GM23338 (cell line): ENCODE measurements at regions not wholly inside any gene's neighbourhood (a gene's known extent, or its start where the extent isn't known, plus 50 kb on each side); places are given as distances from the start of the nearest gene placed in this dataset.

Source experiments
- ATAC-seq: fragments of 200-7000 bp; cut with Tn5 transposase; 3 replicates; pipeline ENCODE4 v1.9.1; 2020
- DNase-seq: peaks from one replicate; pipeline ENCODE4 v3.0.0-alpha.2; 2015; ENCODE audit warnings: low spot score
- H2AFZ ChIP-seq: fragments of 200-600 bp; sonication (generic); 2 replicates; pipeline ENCODE4 v1.8.0; 2016; ENCODE audit warnings: antibody characterized with exemption, mild to moderate bottlenecking, moderate library complexity
- H3F3A ChIP-seq: fragments of 200-600 bp; sonication (generic); replicated peaks from 2 replicates; pipeline ENCODE4 v1.8.0; 2017; ENCODE audit warnings: antibody characterized with exemption, mixed run types, low read depth
- H3K27ac ChIP-seq: fragments of 200-600 bp; sonication (generic); 2 replicates; pipeline ENCODE4 v1.6.1; 2016; ENCODE audit warnings: low read depth
- H3K27me3 ChIP-seq: fragments of 200-600 bp; sonication (generic); 2 replicates; pipeline ENCODE4 v1.8.0; 2016; ENCODE audit warnings: mild to moderate bottlenecking, mixed run types, moderate library complexity; ENCODE audit not compliant: insufficient read depth
- H3K36me3 ChIP-seq: fragments of 200-600 bp; sonication (generic); 2 replicates; pipeline ENCODE4 v1.8.0; 2016; ENCODE audit warnings: mild to moderate bottlenecking; ENCODE audit not compliant: insufficient read depth
- H3K4me1 ChIP-seq: fragments of 200-600 bp; sonication (generic); 2 replicates; pipeline ENCODE4 v1.8.0; 2016; ENCODE audit warnings: mild to moderate bottlenecking, moderate library complexity; ENCODE audit not compliant: insufficient read depth
- H3K4me2 ChIP-seq: fragments of 200-600 bp; sonication (generic); 2 replicates; pipeline ENCODE4 v1.7.1; 2017; ENCODE audit warnings: mixed run types
- H3K4me3 ChIP-seq: fragments of 200-600 bp; sonication (generic); 2 replicates; pipeline ENCODE4 v1.6.1; 2016; ENCODE audit warnings: mixed run types
- H3K79me2 ChIP-seq: fragments of 200-600 bp; sonication (generic); replicated peaks from 2 replicates; pipeline ENCODE4 v1.8.0; 2017; ENCODE audit warnings: mild to moderate bottlenecking; ENCODE audit not compliant: insufficient read depth
- H3K9me2 ChIP-seq: fragments of 200-600 bp; sonication (generic); 2 replicates; pipeline ENCODE4 v1.8.0; 2017; ENCODE audit not compliant: insufficient read depth
- H4K20me1 ChIP-seq: fragments of 200-600 bp; sonication (generic); replicated peaks from 2 replicates; pipeline ENCODE4 v1.8.0; 2017; ENCODE audit warnings: mild to moderate bottlenecking; ENCODE audit not compliant: insufficient read depth
- H3K27ac Mint-ChIP-seq: 2 replicates; pipeline ENCODE4 v1.8.0; 2020; ENCODE audit warnings: inconsistent platforms, mild to moderate bottlenecking, moderate library complexity, mixed read lengths
- H3K27me3 Mint-ChIP-seq: 3 replicates; pipeline ENCODE4 v1.8.0; 2022; ENCODE audit warnings: low read depth, mild to moderate bottlenecking, moderate library complexity, mixed read lengths, inconsistent platforms; ENCODE audit not compliant: insufficient read depth, poor library complexity
- H3K36me3 Mint-ChIP-seq: 3 replicates; pipeline ENCODE4 v1.8.0; 2021; ENCODE audit warnings: low read depth, mild to moderate bottlenecking, inconsistent platforms, moderate library complexity, mixed read lengths
- H3K4me1 Mint-ChIP-seq: 3 replicates; pipeline ENCODE4 v1.8.0; 2020; ENCODE audit warnings: mild to moderate bottlenecking, inconsistent platforms, mixed read lengths
- H3K4me3 Mint-ChIP-seq: 3 replicates; pipeline ENCODE4 v1.8.0; 2021; ENCODE audit warnings: moderate library complexity, mild to moderate bottlenecking, inconsistent platforms, mixed read lengths
- H3K9me3 Mint-ChIP-seq: 3 replicates; pipeline ENCODE4 v1.8.0; 2020; ENCODE audit warnings: moderate library complexity, mild to moderate bottlenecking, inconsistent platforms, mixed read lengths
- CREB1 ChIP-seq: fragments of 250-450 bp; sonication (Bioruptor Pico); IDR thresholded peaks from 2 replicates; pipeline ENCODE4 v1.5.0; 2020; ENCODE audit warnings: low read depth, mild to moderate bottlenecking, moderate library complexity
- CTCF ChIP-seq, 2 experiments: fragments of 200-600 bp in 1 of 2; sonication (generic) in 1 of 2; conservative IDR thresholded peaks; 2 replicates each; pipeline versions ENCODE4 v1.5.1 to v1.6.1; 2016 to 2017; ENCODE audit warnings: antibody characterized with exemption in 2 of 2, low read depth in 2 of 2, mild to moderate bottlenecking in 2 of 2, moderate library complexity in 1 of 2
- EZH2 ChIP-seq: fragments of 200-600 bp; sonication (generic); IDR thresholded peaks from one replicate; pipeline ENCODE4 v1.8.0; 2017; ENCODE audit warnings: antibody characterized with exemption, mild to moderate bottlenecking, low read depth; ENCODE audit not compliant: unreplicated experiment
- EZH2phosphoT487 ChIP-seq: fragments of 200-600 bp; sonication (generic); IDR thresholded peaks from one replicate; pipeline ENCODE4 v1.8.1; 2018; ENCODE audit warnings: antibody characterized with exemption; ENCODE audit not compliant: unreplicated experiment
- JUNB ChIP-seq: IDR thresholded peaks from one replicate; pipeline ENCODE4 v1.6.1; 2016; ENCODE audit warnings: antibody characterized with exemption; ENCODE audit not compliant: unreplicated experiment
- NANOG ChIP-seq: IDR thresholded peaks from 2 replicates; pipeline ENCODE4 v1.6.1; 2016; ENCODE audit warnings: antibody characterized with exemption, borderline replicate concordance
- POLR2AphosphoS5 ChIP-seq: IDR thresholded peaks from 2 replicates; pipeline ENCODE4 v1.6.1; 2016; ENCODE audit warnings: antibody characterized with exemption, low read depth
- REST ChIP-seq: IDR thresholded peaks from one replicate; pipeline ENCODE4 v1.6.1; 2018; ENCODE audit warnings: antibody characterized with exemption; ENCODE audit not compliant: unreplicated experiment
- STAT1 ChIP-seq: IDR thresholded peaks from one replicate; pipeline ENCODE4 v1.6.1; 2016; ENCODE audit warnings: antibody characterized with exemption; ENCODE audit not compliant: unreplicated experiment
- ZNF114 ChIP-seq: fragments of 250-450 bp; sonication (Bioruptor Pico); IDR thresholded peaks from 2 replicates; pipeline ENCODE4 v1.5.0; 2020; ENCODE audit warnings: mild to moderate bottlenecking, moderate library complexity
- ZNF331 ChIP-seq: fragments of 250-450 bp; sonication (Bioruptor Pico); IDR thresholded peaks from 2 replicates; pipeline ENCODE4 v1.5.0; 2020; ENCODE audit warnings: low read depth, mild to moderate bottlenecking, moderate library complexity
- ZNF462 ChIP-seq: fragments of 250-450 bp; sonication (Bioruptor Pico); IDR thresholded peaks from 2 replicates; pipeline ENCODE4 v1.5.0; 2020; ENCODE audit warnings: mild to moderate bottlenecking, moderate library complexity
- TF ChIP-seq, protein P1 (sequence below): IDR thresholded peaks from 2 replicates; pipeline ENCODE4 v1.6.1; 2016; ENCODE audit warnings: antibody characterized with exemption

- no peaks in the 10 kb centered on the region for H3F3A ChIP-seq
- H3K27ac ChIP-seq = no peak overlapping the region
- ATAC-seq (no peak), DNase-seq (no peak)
- no peaks in the 10 kb centered on the region for H3K4me1 ChIP-seq
- no peak overlapping the region for H3K4me2 ChIP-seq
- H3K4me3 Mint-ChIP-seq = no peak overlapping the region
- H3K36me3 ChIP-seq = no peaks in the 10 kb centered on the region
- H3K4me3 ChIP-seq = no peak overlapping the region
- no peaks in the 10 kb centered on the region for H4K20me1 ChIP-seq
- no peak overlapping the region for H3K27ac Mint-ChIP-seq
- H3K27me3 Mint-ChIP-seq = peaks cover 14% of the 10 kb centered on the region
- peaks cover 97% of the 10 kb centered on the region for H3K9me3 Mint-ChIP-seq
- TF ChIP-seq CTCF (conservative IDR thresholded peaks at IDR 0.05; ENCODE audit: low read depth in 2 of 2) (no peak), NANOG (no peak), EZH2phosphoT487 (no peak), EZH2 (no peak), CREB1 (no peak), STAT1 (no peak), POLR2AphosphoS5 (no peak), ZNF462 (CRISPR knock-in tag) (no peak), REST (no peak), ZNF114 (CRISPR knock-in tag) (no peak), ZNF331 (CRISPR knock-in tag) (no peak), JUNB (no peak)
- TF ChIP-seq, protein P1, sequence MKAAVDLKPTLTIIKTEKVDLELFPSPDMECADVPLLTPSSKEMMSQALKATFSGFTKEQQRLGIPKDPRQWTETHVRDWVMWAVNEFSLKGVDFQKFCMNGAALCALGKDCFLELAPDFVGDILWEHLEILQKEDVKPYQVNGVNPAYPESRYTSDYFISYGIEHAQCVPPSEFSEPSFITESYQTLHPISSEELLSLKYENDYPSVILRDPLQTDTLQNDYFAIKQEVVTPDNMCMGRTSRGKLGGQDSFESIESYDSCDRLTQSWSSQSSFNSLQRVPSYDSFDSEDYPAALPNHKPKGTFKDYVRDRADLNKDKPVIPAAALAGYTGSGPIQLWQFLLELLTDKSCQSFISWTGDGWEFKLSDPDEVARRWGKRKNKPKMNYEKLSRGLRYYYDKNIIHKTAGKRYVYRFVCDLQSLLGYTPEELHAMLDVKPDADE = no peak
- H3K36me3 Mint-ChIP-seq = peaks cover 56% of the 10 kb centered on the region
- H3K9me2 ChIP-seq = no peaks in the 10 kb centered on the region
- H2AFZ ChIP-seq = no peak overlapping the region
- H3K4me1 Mint-ChIP-seq = no peaks in the 10 kb centered on the region
- no peaks in the 10 kb centered on the region for H3K27me3 ChIP-seq
- H3K79me2 ChIP-seq = no peaks in the 10 kb centered on the region
Observed at GRCh38 chr12:34214011-34214410, 191.7 kb downstream of the ALG10 start.
